Osteocyte (in vitro differentiated cells): ENCODE measurements at regions not wholly inside any gene's neighbourhood (a gene's known extent, or its start where the extent isn't known, plus 50 kb on each side); places are given as distances from the start of the nearest gene placed in this dataset.
A peak's percentile ranks its signal among the peaks of the same experiment; 100 is the strongest.

Experiments used
- DNase-seq: peaks from one replicate; pipeline ENCODE4 v3.0.0; 2021; ENCODE audit warnings: mixed read lengths; ENCODE audit not compliant: unreplicated experiment; ENCODE audit errors: extremely low spot score
- H3K27ac Mint-ChIP-seq: one replicate; pipeline ENCODE4 v1.8.0; 2021; ENCODE audit warnings: mild to moderate bottlenecking, mixed read lengths; ENCODE audit not compliant: unreplicated experiment
- H3K27me3 Mint-ChIP-seq: one replicate; pipeline ENCODE4 v1.8.0; 2021; ENCODE audit warnings: mixed read lengths; ENCODE audit not compliant: unreplicated experiment
- H3K36me3 Mint-ChIP-seq: one replicate; pipeline ENCODE4 v1.8.0; 2021; ENCODE audit warnings: mixed read lengths; ENCODE audit not compliant: unreplicated experiment
- H3K4me1 Mint-ChIP-seq: one replicate; pipeline ENCODE4 v1.8.0; 2021; ENCODE audit warnings: mixed read lengths; ENCODE audit not compliant: unreplicated experiment
- H3K4me3 Mint-ChIP-seq: one replicate; pipeline ENCODE4 v1.8.0; 2021; ENCODE audit warnings: mild to moderate bottlenecking, moderate library complexity, mixed read lengths; ENCODE audit not compliant: unreplicated experiment
- H3K9me3 Mint-ChIP-seq: one replicate; pipeline ENCODE4 v1.8.0; 2021; ENCODE audit warnings: mixed read lengths; ENCODE audit not compliant: unreplicated experiment
- TF ChIP-seq, protein P1 (sequence below): fragments of 200-600 bp; sonication (generic); IDR thresholded peaks from 2 replicates; pipeline ENCODE4 v1.5.0; 2021; ENCODE audit warnings: antibody characterized with exemption, mild to moderate bottlenecking, moderate library complexity

DNA sequence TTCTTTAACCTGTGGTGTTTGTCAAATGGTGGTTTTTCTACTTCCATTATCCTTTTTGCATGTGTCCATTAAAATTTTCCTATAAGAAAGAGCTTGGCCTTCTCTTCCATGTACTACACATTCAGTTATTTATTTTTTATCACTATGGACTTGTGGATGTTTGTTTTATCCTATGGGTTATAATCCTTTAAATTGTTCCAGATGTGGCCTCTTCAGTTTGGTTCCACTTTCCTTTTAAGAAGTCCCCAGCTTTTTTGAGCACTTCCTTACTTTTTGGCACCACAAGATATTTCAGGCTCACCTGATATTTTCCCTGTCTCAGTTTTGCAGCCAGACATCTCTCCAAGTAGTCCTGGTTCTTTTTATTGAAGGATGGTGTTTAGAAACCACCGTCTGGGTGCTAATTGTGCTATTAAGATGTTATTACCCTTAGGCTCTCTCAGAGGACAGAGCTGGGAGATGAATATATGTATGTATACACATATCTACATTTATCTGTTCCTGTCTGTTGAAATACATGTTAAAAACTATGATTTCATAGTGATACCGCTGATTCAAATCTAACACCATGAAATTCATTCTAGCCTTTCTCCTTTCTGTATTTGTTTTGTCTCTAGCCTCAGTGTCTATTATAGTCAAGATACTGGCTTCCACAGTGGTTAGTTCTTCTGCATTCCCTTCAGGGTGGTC is 408.5 kb upstream of the RGS6 start:
- no peak for DNase-seq
- Mint-ChIP-seq H3K27me3 (no peaks in the 10 kb centered on the region), H3K9me3 (no peaks in the 10 kb centered on the region), H3K36me3 (peaks cover 7% of the 10 kb centered on the region), H3K27ac (peak overlapping the region; percentile 86), H3K4me3 (no peak overlapping the region), H3K4me1 (peaks cover 38% of the 10 kb centered on the region)
- TF ChIP-seq, protein P1, sequence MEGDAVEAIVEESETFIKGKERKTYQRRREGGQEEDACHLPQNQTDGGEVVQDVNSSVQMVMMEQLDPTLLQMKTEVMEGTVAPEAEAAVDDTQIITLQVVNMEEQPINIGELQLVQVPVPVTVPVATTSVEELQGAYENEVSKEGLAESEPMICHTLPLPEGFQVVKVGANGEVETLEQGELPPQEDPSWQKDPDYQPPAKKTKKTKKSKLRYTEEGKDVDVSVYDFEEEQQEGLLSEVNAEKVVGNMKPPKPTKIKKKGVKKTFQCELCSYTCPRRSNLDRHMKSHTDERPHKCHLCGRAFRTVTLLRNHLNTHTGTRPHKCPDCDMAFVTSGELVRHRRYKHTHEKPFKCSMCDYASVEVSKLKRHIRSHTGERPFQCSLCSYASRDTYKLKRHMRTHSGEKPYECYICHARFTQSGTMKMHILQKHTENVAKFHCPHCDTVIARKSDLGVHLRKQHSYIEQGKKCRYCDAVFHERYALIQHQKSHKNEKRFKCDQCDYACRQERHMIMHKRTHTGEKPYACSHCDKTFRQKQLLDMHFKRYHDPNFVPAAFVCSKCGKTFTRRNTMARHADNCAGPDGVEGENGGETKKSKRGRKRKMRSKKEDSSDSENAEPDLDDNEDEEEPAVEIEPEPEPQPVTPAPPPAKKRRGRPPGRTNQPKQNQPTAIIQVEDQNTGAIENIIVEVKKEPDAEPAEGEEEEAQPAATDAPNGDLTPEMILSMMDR, result no peak

GRCh38 chr14:71524320-71524982 is 407.8 kb upstream of the RGS6 start:
- Mint-ChIP-seq H3K27me3 (no peaks in the 10 kb centered on the region), H3K4me1 (peaks cover 38% of the 10 kb centered on the region), H3K9me3 (no peaks in the 10 kb centered on the region), H3K27ac (peak overlapping the region; percentile 86), H3K4me3 (no peak overlapping the region), H3K36me3 (peaks cover 6% of the 10 kb centered on the region)
- no peak for DNase-seq
- TF ChIP-seq, protein P1, result no peak

DNA sequence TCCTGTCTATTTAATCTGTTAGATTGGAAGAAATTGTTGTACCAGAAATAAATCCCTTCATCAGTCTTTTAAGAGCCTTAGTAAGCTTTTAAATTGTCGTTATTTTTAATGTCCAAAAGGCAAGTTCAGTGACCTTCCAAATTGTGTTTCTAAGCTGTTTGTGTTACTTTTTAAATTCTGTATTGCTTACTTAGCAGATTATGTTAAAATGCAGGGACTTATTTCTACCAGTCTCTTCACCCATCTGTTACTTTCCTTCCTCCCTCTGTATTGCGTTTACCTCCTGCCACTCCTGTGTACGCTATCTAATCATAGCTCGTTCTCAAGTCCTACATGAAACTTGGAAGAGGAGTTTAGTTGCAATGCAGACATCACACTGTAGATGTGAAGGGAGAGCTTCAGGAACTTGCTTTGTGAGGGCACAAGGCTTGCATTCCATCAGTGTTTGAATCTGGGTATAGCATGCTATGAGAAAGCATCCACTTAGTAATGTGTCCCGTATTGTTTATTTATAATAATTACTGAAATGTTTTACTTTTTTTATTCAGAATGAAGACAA is 406.5 kb upstream of the RGS6 start:
- Mint-ChIP-seq H3K4me3 (no peak overlapping the region), H3K27me3 (no peaks in the 10 kb centered on the region), H3K9me3 (no peaks in the 10 kb centered on the region), H3K36me3 (peaks cover 10% of the 10 kb centered on the region), H3K27ac (peak overlapping the region; percentile 57), H3K4me1 (peaks cover 41% of the 10 kb centered on the region)
- TF ChIP-seq, protein P1, result no peak
- DNase-seq, result no peak

DNA sequence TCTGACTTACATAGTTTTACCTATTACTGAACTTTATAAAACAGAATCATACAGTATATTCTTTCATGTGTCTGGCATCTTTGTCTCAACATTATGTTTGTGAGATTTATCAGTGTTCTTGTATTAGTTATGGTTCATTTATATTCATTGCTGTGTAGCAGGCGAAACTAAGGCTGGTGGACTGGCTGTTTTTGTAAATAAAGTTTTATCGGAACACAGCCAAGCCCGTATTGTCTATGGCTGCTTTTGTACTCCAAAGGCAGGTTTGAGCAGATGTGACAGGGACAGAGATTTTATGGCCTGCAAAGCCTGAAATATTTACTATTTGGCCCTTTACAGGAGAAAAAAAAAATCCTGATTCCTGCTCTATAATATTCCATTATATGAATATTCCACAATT is 405.8 kb upstream of the RGS6 start:
- H3K4me3 Mint-ChIP-seq, result no peak overlapping the region
- H3K27ac Mint-ChIP-seq, result peak overlapping the region; percentile 16
- H3K9me3 Mint-ChIP-seq, result no peaks in the 10 kb centered on the region
- DNase-seq, result no peak
- peaks cover 11% of the 10 kb centered on the region for H3K36me3 Mint-ChIP-seq
- H3K4me1 Mint-ChIP-seq, result peaks cover 41% of the 10 kb centered on the region
- TF ChIP-seq, protein P1, result no peak
- no peaks in the 10 kb centered on the region for H3K27me3 Mint-ChIP-seq

- Mint-ChIP-seq H3K27me3 (no peaks in the 10 kb centered on the region), H3K9me3 (no peaks in the 10 kb centered on the region), H3K36me3 (peaks cover 9% of the 10 kb centered on the region), H3K4me1 (peaks cover 47% of the 10 kb centered on the region), H3K4me3 (no peak overlapping the region), H3K27ac (no peak overlapping the region)
- no peak for DNase-seq
- TF ChIP-seq, protein P1, result no peak
Observed at GRCh38 chr14:71527838-71528237, 404.4 kb upstream of the RGS6 start.
